ENCODE measurements at regions not wholly inside any gene's neighbourhood (a gene's known extent, or its start where the extent isn't known, plus 50 kb on each side); places are given as distances from the start of the nearest gene placed in this dataset.
A peak's percentile ranks its signal among the peaks of the same experiment; 100 is the strongest.

GRCh38 chr6:106785298-106785697 is 155.9 kb downstream of the QRSL1 start:
- peak overlapping the region; percentile 95 to 97 for H3K27ac ChIP-seq (ENCODE audit: low read depth in 1 of 2, low read length in 2 of 2)
- H3K4me3 ChIP-seq (ENCODE audit: low read depth in 1 of 3, low read length in 3 of 3): peak overlapping the region; percentile 62 to 97 (median 71)
- no peaks in the 10 kb centered on the region for H3K27me3 ChIP-seq (ENCODE audit: control insufficient read depth in 4 of 4, insufficient read depth in 4 of 4, low read length in 3 of 4)
- DNase-seq (ENCODE audit: low spot score): no peak
- peaks cover 2 to 57% (median 20%) of the 10 kb centered on the region in 4 donors for H3K4me1 ChIP-seq (ENCODE audit: control insufficient read depth in 4 of 4, insufficient read depth in 4 of 4, low read length in 3 of 4)
- H3K9ac ChIP-seq (ENCODE audit: low read depth in 1 of 2, low read length in 2 of 2): peak overlapping the region; percentile 92 to 100
- no peaks in the 10 kb centered on the region for H3K36me3 ChIP-seq (ENCODE audit: control insufficient read depth in 4 of 4, insufficient read depth in 3 of 4, low read depth in 1 of 4, low read length in 3 of 4)
- no peaks in the 10 kb centered on the region for H3K9me3 ChIP-seq (ENCODE audit: control insufficient read depth in 4 of 4, low read length in 3 of 4)
- 33% methylated on average over 4 of the region's 4 CpGs for WGBS
- TF ChIP-seq ZBTB33 (IDR thresholded peaks at IDR 0.05): no peak
- TF ChIP-seq SP1 (IDR thresholded peaks at IDR 0.05): no peak
- no peak for TF ChIP-seq EGR1 (IDR thresholded peaks at IDR 0.05; ENCODE audit: low read depth in 2 of 2)
- no peak for TF ChIP-seq RAD21 (IDR thresholded peaks at IDR 0.05)
- no peak for TF ChIP-seq FOXA1 (IDR thresholded peaks at IDR 0.05)
- no peak for TF ChIP-seq TAF1 (conservative IDR thresholded peaks at IDR 0.05)
- TF ChIP-seq CTCF (IDR thresholded peaks at IDR 0.05; ENCODE audit: low read depth, low read length, missing input control): no peak
- TF ChIP-seq HNF4G (IDR thresholded peaks at IDR 0.05): no peak
- TF ChIP-seq HNF4A (conservative IDR thresholded peaks at IDR 0.05): no peak
- no peak for TF ChIP-seq ATF3 (IDR thresholded peaks at IDR 0.05)
- TF ChIP-seq FOXA2 (IDR thresholded peaks at IDR 0.05): no peak
- no peak for TF ChIP-seq MAX (IDR thresholded peaks at IDR 0.05)
- no peak for TF ChIP-seq RXRA (IDR thresholded peaks at IDR 0.05)
- no peak for TF ChIP-seq YY1 (IDR thresholded peaks at IDR 0.05)
- TF ChIP-seq NR2F2 (IDR thresholded peaks at IDR 0.05): no peak
- no peak for TF ChIP-seq REST (IDR thresholded peaks at IDR 0.05)
- TF ChIP-seq JUND (IDR thresholded peaks at IDR 0.05): no peak
- no peak for TF ChIP-seq GABPA (IDR thresholded peaks at IDR 0.05 in 1 of 2, conservative IDR thresholded peaks at IDR 0.05 in 1 of 2)
